ENCODE measurements at regions not wholly inside any gene's neighbourhood (a gene's known extent, or its start where the extent isn't known, plus 50 kb on each side); places are given as distances from the start of the nearest gene placed in this dataset.

- TF ChIP-seq EZH2phosphoT487 (IDR thresholded peaks at IDR 0.05; ENCODE audit: borderline replicate concordance), result no peak
- TF ChIP-seq FOSL1 (IDR thresholded peaks at IDR 0.05; ENCODE audit: low read depth), result no peak
- TF ChIP-seq ELF1 (IDR thresholded peaks at IDR 0.05; ENCODE audit: borderline replicate concordance, low read depth), result no peak
- TF ChIP-seq JUND (IDR thresholded peaks at IDR 0.05), result no peak
- TF ChIP-seq ZNF274 (IDR thresholded peaks at IDR 0.05; ENCODE audit: low read depth, low read length), result no peak
Observed at GRCh38 chr10:29203432-29203831, 85.4 kb upstream of the LYZL1 start (continued).

- no peak overlapping the region for H3K4me3 ChIP-seq (replicated peaks in 1 of 2; ENCODE audit: low read depth in 1 of 2, low read length in 2 of 2)
- H3K4me2 ChIP-seq (ENCODE audit: low read length), result no peak overlapping the region
- BruUV-seq (replicated peaks), result no TSS peak
- H3K9me2 ChIP-seq (ENCODE audit: insufficient read depth), result no peaks in the 10 kb centered on the region
- no peaks in the 10 kb centered on the region for H3K4me1 ChIP-seq (ENCODE audit: control insufficient read depth in 1 of 2, insufficient read depth in 2 of 2, low read length in 2 of 2)
- no peaks in the 10 kb centered on the region for H3K79me2 ChIP-seq (ENCODE audit: insufficient read depth, low read length)
- H2AFZ ChIP-seq (ENCODE audit: low read depth, low read length, poor library complexity, severe bottlenecking), result no peak overlapping the region
- no peak overlapping the region for H3K27ac ChIP-seq (ENCODE audit: low read depth, low read length)
- H3K9me3 ChIP-seq (ENCODE audit: control insufficient read depth in 1 of 2, insufficient read depth in 1 of 2, low read depth in 1 of 2, low read length in 2 of 2), result no peaks in the 10 kb centered on the region
- no peak for TF ChIP-seq CEBPB (IDR thresholded peaks at IDR 0.05; ENCODE audit: low read depth)
- TF ChIP-seq FOSL1 (IDR thresholded peaks at IDR 0.05; ENCODE audit: low read depth), result no peak
- no peak for TF ChIP-seq POLR2A (IDR thresholded peaks at IDR 0.05; ENCODE audit: borderline replicate concordance, extremely low read depth, insufficient read depth, insufficient read length)
- TF ChIP-seq MAX (IDR thresholded peaks at IDR 0.05), result no peak
- TF ChIP-seq ELF1 (IDR thresholded peaks at IDR 0.05; ENCODE audit: borderline replicate concordance, low read depth), result no peak
- no peak for TF ChIP-seq EZH2 (IDR thresholded peaks at IDR 0.05)
- TF ChIP-seq ZFX (IDR thresholded peaks at IDR 0.05), result no peak
- no peak for TF ChIP-seq CTCF (IDR thresholded peaks at IDR 0.05 in 2 of 3, conservative IDR thresholded peaks at IDR 0.05 in 1 of 3; ENCODE audit: borderline replicate concordance in 1 of 3, insufficient read depth in 1 of 3, low read depth in 2 of 3, low read length in 2 of 3)
- TF ChIP-seq SP1 (IDR thresholded peaks at IDR 0.05; ENCODE audit: low read depth), result no peak
- no peak for TF ChIP-seq POLR2AphosphoS5 (IDR thresholded peaks at IDR 0.05; ENCODE audit: low read depth, low read length)
- TF ChIP-seq SIN3A (IDR thresholded peaks at IDR 0.05; ENCODE audit: low read depth), result no peak
- no peak for TF ChIP-seq EZH2phosphoT487 (IDR thresholded peaks at IDR 0.05; ENCODE audit: borderline replicate concordance)
- no peak for TF ChIP-seq CBX3 (IDR thresholded peaks at IDR 0.05; ENCODE audit: low read depth)
- no peak for TF ChIP-seq ZNF274 (IDR thresholded peaks at IDR 0.05; ENCODE audit: low read depth, low read length)
- TF ChIP-seq EGR1 (IDR thresholded peaks at IDR 0.05; ENCODE audit: low read depth), result no peak
- TF ChIP-seq RAD21 (IDR thresholded peaks at IDR 0.05; ENCODE audit: low read depth), result no peak
- TF ChIP-seq JUND (IDR thresholded peaks at IDR 0.05), result no peak
- TF ChIP-seq TCF7L2 (IDR thresholded peaks at IDR 0.05; ENCODE audit: borderline replicate concordance, extremely low read depth, insufficient read depth, insufficient read length), result no peak
- no peaks in the 10 kb centered on the region; the same call in 1 of the 2 replicates for H3K27me3 ChIP-seq (ENCODE audit: insufficient read depth, low read length)
- CTCF ChIA-PET, result no interaction called here
- RAD21 ChIA-PET (ENCODE audit: low non-redundant PET in 1 of 2, low total read pairs in 2 of 2, uncharacterized antibody in 2 of 2, unreplicated experiment in 2 of 2), result no interaction called here
- no peaks in the 10 kb centered on the region for H3K36me3 ChIP-seq (ENCODE audit: control insufficient read depth in 1 of 2, insufficient read depth in 2 of 2, low read length in 2 of 2)
- ATAC-seq (no peak), DNase-seq (ENCODE audit: low read depth, low spot score) (no peak)
- H3K9ac ChIP-seq (ENCODE audit: low read length), result no peak overlapping the region
- POLR2A ChIA-PET, result no interaction called here
- intact Hi-C loops (cut with micrococcal nuclease), result no loop called here
- no peaks in the 10 kb centered on the region for H4K20me1 ChIP-seq (ENCODE audit: insufficient read depth)
Observed at GRCh38 chr10:29204070-29204800, 84.6 kb upstream of the LYZL1 start.

All from HCT116 (cell line).